AG09309 (cell line): ENCODE measurements at regions not wholly inside any gene's neighbourhood (a gene's known extent, or its start where the extent isn't known, plus 50 kb on each side); places are given as distances from the start of the nearest gene placed in this dataset.
"Not testable (repeated sequence)": the region's sequence is repeated elsewhere in the genome, so short reads cannot be mapped to it uniquely, and the experiment has no call there.

Experiments used
- DNase-seq: peaks from one replicate; pipeline ENCODE4 v3.0.0-alpha.2; 2010; ENCODE audit warnings: low read depth
- H3K4me3 ChIP-seq: 2 replicates; pipeline ENCODE4 v1.5.1; 2011; ENCODE audit warnings: mild to moderate bottlenecking, low read depth, low read length, moderate library complexity; ENCODE audit not compliant: control insufficient read depth
- CTCF ChIP-seq: IDR thresholded peaks from 2 replicates; pipeline ENCODE4 v1.5.1; 2011; ENCODE audit warnings: mild to moderate bottlenecking, low read depth, low read length, inconsistent platforms; ENCODE audit not compliant: insufficient read depth, control insufficient read depth; ENCODE audit errors: missing control alignments

GRCh38 chr9:13034694-13035002, 244.8 kb downstream of the MPDZ start:
- DNase-seq: no peak
- no peak overlapping the region for H3K4me3 ChIP-seq
- no peak for TF ChIP-seq CTCF

DNA sequence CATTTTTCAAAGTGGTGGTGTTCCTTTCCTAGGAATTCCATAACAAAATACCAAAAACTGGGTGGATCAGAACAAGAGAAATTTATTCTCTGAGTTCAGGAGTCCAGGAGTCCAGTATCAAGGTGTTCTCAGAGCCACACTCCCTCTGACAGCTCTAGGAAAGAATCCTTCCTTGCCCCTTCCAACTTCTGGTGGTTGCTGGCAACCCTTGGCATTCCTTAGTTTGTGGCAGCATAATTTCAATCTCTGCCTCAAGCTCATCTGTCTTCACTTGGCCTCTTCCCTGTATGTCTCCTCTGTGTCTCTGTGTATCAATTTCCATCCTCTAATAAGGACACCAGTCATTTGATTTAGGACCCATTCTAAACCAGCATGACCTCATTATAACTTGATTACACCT, 243.7 kb downstream of the MPDZ start:
- TF ChIP-seq CTCF: no peak
- no peak for DNase-seq
- H3K4me3 ChIP-seq: no peak overlapping the region

GRCh38 chr9:13037808-13038207, 241.7 kb downstream of the MPDZ start:
- DNase-seq, H3K4me3 ChIP-seq: not testable (repeated sequence)

DNA sequence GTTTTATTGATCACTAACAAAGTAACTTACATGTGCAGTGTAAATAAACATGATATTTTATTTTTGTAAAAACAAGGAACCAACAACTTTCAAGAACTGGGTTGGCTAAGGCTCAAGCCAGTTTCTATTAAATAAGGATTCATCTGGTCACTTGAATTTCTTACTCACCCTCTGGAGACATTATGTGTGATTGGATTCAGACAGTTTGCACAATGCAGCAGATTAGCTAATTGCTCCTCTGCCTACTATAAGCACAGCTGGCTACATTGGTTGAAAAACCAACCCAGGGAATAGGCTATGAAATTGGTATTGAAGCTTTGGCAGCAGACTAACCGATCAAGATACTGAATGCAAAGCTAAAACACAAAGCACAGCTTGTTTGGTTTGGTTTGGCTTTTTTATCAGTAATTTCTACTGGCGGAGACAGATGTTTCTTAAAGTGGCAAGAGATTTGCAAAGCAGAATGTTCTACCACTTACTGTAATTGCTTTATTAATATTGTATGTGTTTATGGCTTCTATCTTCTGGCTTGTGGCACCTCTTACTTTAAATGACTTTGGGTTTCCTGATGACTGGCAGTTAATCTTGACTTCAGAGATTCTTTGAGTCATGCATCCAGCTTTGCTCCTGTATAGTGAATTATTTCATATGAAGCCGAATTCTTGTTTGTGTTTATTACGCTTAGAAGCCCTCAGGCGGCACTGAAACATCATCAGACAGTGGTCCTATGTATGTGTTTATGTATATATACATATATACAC, 231.5 kb downstream of the MPDZ start:
- TF ChIP-seq CTCF: no peak
- no peak for DNase-seq
- no peak overlapping the region for H3K4me3 ChIP-seq

- DNase-seq: no peak
- no peak overlapping the region for H3K4me3 ChIP-seq
- no peak for TF ChIP-seq CTCF
Measured at GRCh38 chr9:13049223-13049622, 230.3 kb downstream of the MPDZ start.

- no peak for DNase-seq
Measured at GRCh38 chr9:13053504-13053903, 226.0 kb downstream of the MPDZ start.

DNA sequence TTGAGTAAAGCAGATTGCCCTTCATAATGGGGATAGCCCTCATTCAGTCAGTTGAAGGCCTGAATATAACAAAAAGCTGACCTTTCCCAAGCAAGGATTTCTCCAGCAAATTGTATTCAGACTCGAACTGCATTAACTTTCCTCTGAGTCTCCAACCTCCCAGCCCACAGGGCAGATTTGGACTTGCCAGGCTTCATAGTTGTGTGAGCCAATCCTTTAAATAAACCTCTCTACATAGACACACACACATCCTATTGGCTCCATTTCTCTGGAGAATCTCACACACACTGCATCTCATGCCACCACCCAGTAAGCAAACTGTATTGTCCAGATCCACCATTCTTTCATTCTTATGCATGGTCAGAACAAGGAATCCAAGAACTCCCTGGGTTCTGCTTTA, 225.1 kb downstream of the MPDZ start:
- no peak for DNase-seq
- TF ChIP-seq CTCF: no peak
- no peak overlapping the region for H3K4me3 ChIP-seq

More at GRCh38 chr9:13053504-13053903, 226.0 kb downstream of the MPDZ start:
- H3K4me3 ChIP-seq: no peak overlapping the region
- TF ChIP-seq CTCF: no peak
